ENCODE measurements at regions not wholly inside any gene's neighbourhood (a gene's known extent, or its start where the extent isn't known, plus 50 kb on each side); places are given as distances from the start of the nearest gene placed in this dataset.

- Histone ChIP-seq H3K4me1 (ENCODE audit: low read length) (no peaks in the 10 kb centered on the region), H3K36me3 (replicated peaks; ENCODE audit: low read depth, low read length) (no peaks in the 10 kb centered on the region), H3K9me3 (ENCODE audit: insufficient read depth, low read length) (no peaks in the 10 kb centered on the region), H4K20me1 (ENCODE audit: insufficient read depth, low read length) (no peaks in the 10 kb centered on the region), H3K27me3 (ENCODE audit: low read depth, low read length) (no peaks in the 10 kb centered on the region), H3K27ac (ENCODE audit: low read length) (no peak overlapping the region), H3K9ac (ENCODE audit: low read length) (no peak overlapping the region), H2AFZ (ENCODE audit: low read depth, low read length) (no peak overlapping the region), H3K79me2 (ENCODE audit: low read length) (no peaks in the 10 kb centered on the region), H3K4me3 (ENCODE audit: low read length) (no peak overlapping the region), H3K4me2 (ENCODE audit: low read length) (no peak overlapping the region)
- TF ChIP-seq EZH2phosphoT487 (IDR thresholded peaks at IDR 0.05; ENCODE audit: low read depth) (no peak), CTCF (IDR thresholded peaks at IDR 0.05; ENCODE audit: low read depth, low read length) (no peak)
Observed at GRCh38 chr3:95886616-95887015, 927.8 kb upstream of the EPHA6 start.

- H3K4me1 ChIP-seq (ENCODE audit: low read length): no peaks in the 10 kb centered on the region
- H3K9ac ChIP-seq (ENCODE audit: low read length): no peak overlapping the region
- no peak for TF ChIP-seq CTCF (IDR thresholded peaks at IDR 0.05; ENCODE audit: low read depth, low read length)
- no peaks in the 10 kb centered on the region for H3K36me3 ChIP-seq (replicated peaks; ENCODE audit: low read depth, low read length)
- no peak overlapping the region for H3K4me3 ChIP-seq (ENCODE audit: low read length)
- H3K79me2 ChIP-seq (ENCODE audit: low read length): no peaks in the 10 kb centered on the region
- H3K27me3 ChIP-seq (ENCODE audit: low read depth, low read length): no peaks in the 10 kb centered on the region
- H2AFZ ChIP-seq (ENCODE audit: low read depth, low read length): no peak overlapping the region
- no peaks in the 10 kb centered on the region for H4K20me1 ChIP-seq (ENCODE audit: insufficient read depth, low read length)
- H3K27ac ChIP-seq (ENCODE audit: low read length): no peak overlapping the region
- H3K4me2 ChIP-seq (ENCODE audit: low read length): no peak overlapping the region
- H3K9me3 ChIP-seq (ENCODE audit: insufficient read depth, low read length): no peaks in the 10 kb centered on the region
Observed at GRCh38 chr3:95887114-95887513, 927.3 kb upstream of the EPHA6 start.

- H3K27ac ChIP-seq (ENCODE audit: low read length): no peak overlapping the region
- H3K9me3 ChIP-seq (ENCODE audit: insufficient read depth, low read length): no peaks in the 10 kb centered on the region
- H4K20me1 ChIP-seq (ENCODE audit: insufficient read depth, low read length): no peaks in the 10 kb centered on the region
- no peaks in the 10 kb centered on the region for H3K79me2 ChIP-seq (ENCODE audit: low read length)
- TF ChIP-seq CTCF (IDR thresholded peaks at IDR 0.05; ENCODE audit: low read depth, low read length) (no peak), EZH2phosphoT487 (IDR thresholded peaks at IDR 0.05; ENCODE audit: low read depth) (no peak)
- no peak overlapping the region for H3K4me3 ChIP-seq (ENCODE audit: low read length)
- H3K4me1 ChIP-seq (ENCODE audit: low read length): no peaks in the 10 kb centered on the region
- peak overlapping the region; percentile 65; the same call in 1 of the 2 replicates for H2AFZ ChIP-seq (ENCODE audit: low read depth, low read length)
- no peaks in the 10 kb centered on the region for H3K27me3 ChIP-seq (ENCODE audit: low read depth, low read length)
- H3K9ac ChIP-seq (ENCODE audit: low read length): no peak overlapping the region
- peak overlapping the region; percentile 8; the same call in 1 of the 2 replicates for H3K4me2 ChIP-seq (ENCODE audit: low read length)
- H3K36me3 ChIP-seq (replicated peaks; ENCODE audit: low read depth, low read length): no peaks in the 10 kb centered on the region
Observed at GRCh38 chr3:95894820-95895219, 919.6 kb upstream of the EPHA6 start.

- H3K9me3 ChIP-seq (ENCODE audit: insufficient read depth, low read length): no peaks in the 10 kb centered on the region
- H3K79me2 ChIP-seq (ENCODE audit: low read length): no peaks in the 10 kb centered on the region
- no peaks in the 10 kb centered on the region for H3K27me3 ChIP-seq (ENCODE audit: low read depth, low read length)
- no peak overlapping the region for H3K27ac ChIP-seq (ENCODE audit: low read length)
- no peak overlapping the region for H3K9ac ChIP-seq (ENCODE audit: low read length)
- no peak overlapping the region for H3K4me2 ChIP-seq (ENCODE audit: low read length)
- peaks cover 5% of the 10 kb centered on the region for H3K4me1 ChIP-seq (ENCODE audit: low read length)
- H4K20me1 ChIP-seq (ENCODE audit: insufficient read depth, low read length): no peaks in the 10 kb centered on the region
- H3K36me3 ChIP-seq (replicated peaks; ENCODE audit: low read depth, low read length): no peaks in the 10 kb centered on the region
- H3K4me3 ChIP-seq (ENCODE audit: low read length): no peak overlapping the region
- no peak overlapping the region for H2AFZ ChIP-seq (ENCODE audit: low read depth, low read length)
- TF ChIP-seq EZH2phosphoT487 (IDR thresholded peaks at IDR 0.05; ENCODE audit: low read depth) (no peak), CTCF (IDR thresholded peaks at IDR 0.05; ENCODE audit: low read depth, low read length) (no peak)
Observed at GRCh38 chr3:95899494-95899893, 914.9 kb upstream of the EPHA6 start.
